ENCODE measurements at regions not wholly inside any gene's neighbourhood (a gene's known extent, or its start where the extent isn't known, plus 50 kb on each side); places are given as distances from the start of the nearest gene placed in this dataset.

- TF ChIP-seq SOX5 (CRISPR knock-in tag; IDR thresholded peaks at IDR 0.05; ENCODE audit: borderline replicate concordance) (no peak), PHF8 (CRISPR knock-in tag; IDR thresholded peaks at IDR 0.05) (no peak), ZNF740 (CRISPR knock-in tag; IDR thresholded peaks at IDR 0.05) (no peak)
Observed at GRCh38 chr7:81111358-81111757, 192.5 kb upstream of the SEMA3C start (continued).

DNA sequence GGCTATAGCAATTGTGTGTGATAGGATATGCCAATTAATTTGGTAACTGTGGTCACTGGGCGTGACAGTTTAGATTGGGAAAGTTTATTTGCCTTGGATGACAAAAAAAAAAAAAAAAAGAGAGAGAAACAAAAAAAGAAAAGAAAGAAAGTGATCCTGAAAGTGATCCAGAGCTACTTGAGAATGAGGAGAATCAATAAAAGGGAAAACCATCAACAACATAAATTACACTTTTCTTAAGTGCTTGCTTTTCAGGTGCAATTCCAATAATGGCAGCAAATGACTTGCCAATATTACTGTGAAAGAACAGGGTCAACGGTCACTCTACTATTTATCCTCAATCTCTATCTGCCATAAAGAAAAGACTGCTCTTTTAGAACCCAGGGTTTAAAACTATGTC, 191.8 kb upstream of the SEMA3C start:
- Histone ChIP-seq H3K27me3 (ENCODE audit: control insufficient read depth in 1 of 2, insufficient read depth in 2 of 2, low read length in 2 of 2) (no peaks in the 10 kb centered on the region), H3K4me2 (ENCODE audit: low read depth, low read length) (no peak overlapping the region), H3K9me3 (ENCODE audit: low read length) (no peaks in the 10 kb centered on the region), H3K36me3 (replicated peaks in 1 of 2; ENCODE audit: control insufficient read depth in 1 of 2, insufficient read depth in 2 of 2, low read length in 2 of 2) (no peaks in the 10 kb centered on the region), H3K4me3 (replicated peaks in 1 of 3; ENCODE audit: insufficient read depth in 1 of 3, low read depth in 2 of 3, low read length in 3 of 3) (no peak overlapping the region), H3K79me2 (ENCODE audit: insufficient read depth, low read length) (no peaks in the 10 kb centered on the region), H2AFZ (ENCODE audit: low read length) (no peak overlapping the region), H3K27ac (ENCODE audit: extremely low read length, insufficient read depth, low read length) (no peak overlapping the region), H3K9ac (ENCODE audit: insufficient read depth, low read depth, low read length) (no peak overlapping the region), H3K4me1 (ENCODE audit: insufficient read depth, low read length) (no peaks in the 10 kb centered on the region), H4K20me1 (ENCODE audit: insufficient read depth, low read length) (no peaks in the 10 kb centered on the region)
- TF ChIP-seq SALL2 (CRISPR knock-in tag; IDR thresholded peaks at IDR 0.05) (no peak), AHR (CRISPR knock-in tag; IDR thresholded peaks at IDR 0.05) (no peak)
- TF ChIP-seq, protein P1, sequence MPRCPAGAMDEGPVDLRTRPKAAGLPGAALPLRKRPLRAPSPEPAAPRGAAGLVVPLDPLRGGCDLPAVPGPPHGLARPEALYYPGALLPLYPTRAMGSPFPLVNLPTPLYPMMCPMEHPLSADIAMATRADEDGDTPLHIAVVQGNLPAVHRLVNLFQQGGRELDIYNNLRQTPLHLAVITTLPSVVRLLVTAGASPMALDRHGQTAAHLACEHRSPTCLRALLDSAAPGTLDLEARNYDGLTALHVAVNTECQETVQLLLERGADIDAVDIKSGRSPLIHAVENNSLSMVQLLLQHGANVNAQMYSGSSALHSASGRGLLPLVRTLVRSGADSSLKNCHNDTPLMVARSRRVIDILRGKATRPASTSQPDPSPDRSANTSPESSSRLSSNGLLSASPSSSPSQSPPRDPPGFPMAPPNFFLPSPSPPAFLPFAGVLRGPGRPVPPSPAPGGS (CRISPR knock-in tag; IDR thresholded peaks at IDR 0.05) = no peak
- TF ChIP-seq, protein P2, sequence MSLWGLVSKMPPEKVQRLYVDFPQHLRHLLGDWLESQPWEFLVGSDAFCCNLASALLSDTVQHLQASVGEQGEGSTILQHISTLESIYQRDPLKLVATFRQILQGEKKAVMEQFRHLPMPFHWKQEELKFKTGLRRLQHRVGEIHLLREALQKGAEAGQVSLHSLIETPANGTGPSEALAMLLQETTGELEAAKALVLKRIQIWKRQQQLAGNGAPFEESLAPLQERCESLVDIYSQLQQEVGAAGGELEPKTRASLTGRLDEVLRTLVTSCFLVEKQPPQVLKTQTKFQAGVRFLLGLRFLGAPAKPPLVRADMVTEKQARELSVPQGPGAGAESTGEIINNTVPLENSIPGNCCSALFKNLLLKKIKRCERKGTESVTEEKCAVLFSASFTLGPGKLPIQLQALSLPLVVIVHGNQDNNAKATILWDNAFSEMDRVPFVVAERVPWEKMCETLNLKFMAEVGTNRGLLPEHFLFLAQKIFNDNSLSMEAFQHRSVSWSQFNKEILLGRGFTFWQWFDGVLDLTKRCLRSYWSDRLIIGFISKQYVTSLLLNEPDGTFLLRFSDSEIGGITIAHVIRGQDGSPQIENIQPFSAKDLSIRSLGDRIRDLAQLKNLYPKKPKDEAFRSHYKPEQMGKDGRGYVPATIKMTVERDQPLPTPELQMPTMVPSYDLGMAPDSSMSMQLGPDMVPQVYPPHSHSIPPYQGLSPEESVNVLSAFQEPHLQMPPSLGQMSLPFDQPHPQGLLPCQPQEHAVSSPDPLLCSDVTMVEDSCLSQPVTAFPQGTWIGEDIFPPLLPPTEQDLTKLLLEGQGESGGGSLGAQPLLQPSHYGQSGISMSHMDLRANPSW (CRISPR knock-in tag; IDR thresholded peaks at IDR 0.05; ENCODE audit: borderline replicate concordance) = no peak
- BruUV-seq (replicated peaks) = no TSS peak
- no peak for DNase-seq (ENCODE audit: low spot score)
- POLR2A ChIA-PET = no interaction called here
- no peak for ATAC-seq
- 8% methylated on average over 2 of the region's 2 CpGs for WGBS (ENCODE audit: low lambda C conversion rate)
- no peak for FAIRE-seq
- intact Hi-C loops (cut with micrococcal nuclease; ENCODE audit: unreplicated experiment) = loop anchor here (5.0 kb wide), 1 partner anchor 87 kb away; no protein-coding TSS in a partner anchor
- in situ Hi-C loops (cut with HindIII; ENCODE audit: extremely low pct_ligation_motif_present, low pct_unique_long_range_greater_than_20kb) = no loop called here
- CTCF ChIA-PET (ENCODE audit: low intra/inter-chr PET ratio, low total read pairs) = no interaction called here

Data from HepG2 (cell line).